Caki2 (cell line): ENCODE measurements at regions not wholly inside any gene's neighbourhood (a gene's known extent, or its start where the extent isn't known, plus 50 kb on each side); places are given as distances from the start of the nearest gene placed in this dataset.
A peak's percentile ranks its signal among the peaks of the same experiment; 100 is the strongest.
"Not testable (repeated sequence)": the region's sequence is repeated elsewhere in the genome, so short reads cannot be mapped to it uniquely, and the experiment has no call there.

Experiments used
- DNase-seq: peaks from one replicate; pipeline ENCODE4 v3.0.0-alpha.2; 2015; ENCODE audit warnings: low read depth
- in situ Hi-C: cut with HindIII; loops from 2 replicates; pipeline ENCODE4 v1.10.0; 2016; ENCODE audit warnings: low sequenced_read_pairs, low pct_unique_long_range_greater_than_20kb, mixed read lengths

GRCh38 chr11:71638801-71639519 is 56.3 kb upstream of the KRTAP5-11 start:
- peak; percentile 22 for DNase-seq
- in situ Hi-C loops: not testable (repeated sequence)

DNA sequence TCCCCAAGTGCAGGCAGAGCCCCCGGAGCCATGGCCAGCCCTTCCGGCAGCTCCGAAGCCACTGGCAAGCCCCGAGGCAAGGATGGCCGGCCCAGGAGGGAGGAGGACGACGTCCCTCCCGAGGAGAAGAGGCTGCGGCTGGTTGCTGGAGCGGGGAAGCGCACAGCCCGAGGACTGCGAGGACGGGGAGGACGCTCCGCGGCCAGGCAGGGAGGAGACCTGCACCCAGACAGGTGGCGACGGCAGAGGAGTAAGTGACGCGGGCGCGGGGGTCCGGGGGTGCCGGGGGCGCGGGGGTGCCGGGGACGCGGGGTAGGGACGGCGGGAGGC is 56.8 kb upstream of the KRTAP5-11 start:
- in situ Hi-C loops: not testable (repeated sequence)

GRCh38 chr11:71639916-71640315 is 57.2 kb upstream of the KRTAP5-11 start:
- in situ Hi-C loops, DNase-seq: not testable (repeated sequence)

More for the DNA sequence above, 56.8 kb upstream of the KRTAP5-11 start:
- peak; percentile 13 for DNase-seq

DNA sequence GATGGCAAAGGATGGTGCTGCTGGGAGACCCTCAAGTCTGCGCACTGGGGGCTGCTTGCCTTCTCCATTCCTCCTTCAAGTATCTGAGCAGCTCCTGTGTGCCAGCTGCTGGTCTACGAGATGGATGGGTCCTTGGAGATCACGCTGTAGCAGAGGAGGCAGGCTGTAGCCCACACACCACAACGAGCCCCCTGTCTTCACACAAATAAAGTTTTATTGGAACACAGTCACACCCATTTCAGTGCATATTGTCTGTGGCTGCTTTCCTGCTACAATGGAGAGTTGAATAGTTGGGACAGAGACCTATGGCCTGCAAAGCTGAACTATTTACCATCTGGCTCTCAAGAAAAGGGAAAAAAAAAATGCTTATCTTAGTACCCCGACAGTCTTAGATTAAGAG is 64.4 kb upstream of the KRTAP5-11 start:
- in situ Hi-C loops: not testable (repeated sequence)

DNA sequence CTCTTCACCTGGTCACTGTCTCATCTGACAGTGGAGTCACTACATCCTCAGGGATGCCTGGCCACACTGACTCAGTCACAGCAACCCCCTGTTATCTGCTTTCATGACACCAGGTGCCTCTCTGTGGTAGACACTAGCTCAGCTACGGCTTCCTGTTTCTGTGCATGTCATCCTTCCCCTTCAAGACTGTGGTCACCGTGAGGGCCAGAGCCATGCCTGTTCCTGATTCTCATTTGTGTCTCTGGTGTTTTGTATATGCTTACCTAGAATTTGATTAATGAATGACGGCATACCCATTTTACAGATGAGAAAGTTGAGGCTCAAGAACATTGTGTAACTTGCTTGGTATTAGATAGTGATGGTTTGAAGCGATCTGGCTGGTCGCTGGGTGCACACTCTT is 70.3 kb upstream of the KRTAP5-11 start:
- in situ Hi-C loops, DNase-seq: not testable (repeated sequence)

More for the DNA sequence above, 64.4 kb upstream of the KRTAP5-11 start:
- not testable (repeated sequence) for DNase-seq

DNA sequence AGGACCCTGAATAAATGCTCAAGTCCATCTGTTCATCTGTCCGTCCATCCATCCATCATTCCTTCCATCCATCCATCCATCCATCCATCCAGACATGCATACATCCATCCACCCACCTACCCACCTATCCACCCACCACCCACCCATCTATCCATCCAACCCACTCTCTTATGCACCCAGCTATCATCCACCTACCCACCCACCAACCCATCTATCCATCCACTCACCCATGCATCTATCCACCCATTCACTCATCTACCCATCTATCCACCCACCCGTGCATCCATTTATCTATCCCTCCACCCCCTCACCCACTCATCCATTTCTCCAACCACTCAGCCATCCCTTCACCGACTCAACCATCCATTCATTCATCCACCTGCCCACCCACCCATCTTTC is 71.7 kb upstream of the KRTAP5-11 start:
- in situ Hi-C loops, DNase-seq: not testable (repeated sequence)

GRCh38 chr11:71655041-71655440 is 72.4 kb upstream of the KRTAP5-11 start:
- in situ Hi-C loops, DNase-seq: not testable (repeated sequence)

- in situ Hi-C loops: not testable (repeated sequence)
Measured at GRCh38 chr11:71656513-71656912, 73.8 kb upstream of the KRTAP5-11 start.

DNA sequence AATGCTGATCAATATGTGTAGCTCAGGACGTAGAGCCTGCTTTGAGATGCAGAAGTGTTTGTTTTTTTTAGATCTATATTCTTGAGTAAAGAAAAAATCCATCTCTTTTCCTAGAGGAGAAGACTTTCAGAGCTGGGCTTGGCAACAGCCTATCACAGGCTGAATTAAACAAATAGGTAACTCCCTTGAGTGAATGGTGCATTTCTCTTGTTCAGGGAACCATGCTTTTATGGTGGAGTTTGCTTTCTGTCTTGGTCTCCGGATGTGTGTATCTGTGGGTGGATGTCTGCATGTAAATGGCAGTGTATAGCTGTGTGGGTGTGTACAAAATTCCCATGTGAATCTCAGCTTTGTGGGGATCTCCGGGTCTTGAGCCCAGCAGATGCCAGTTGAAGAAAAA is 82.3 kb upstream of the KRTAP5-11 start:
- in situ Hi-C loops, DNase-seq: not testable (repeated sequence)

More at GRCh38 chr11:71656513-71656912, 73.8 kb upstream of the KRTAP5-11 start:
- peak; percentile 16 for DNase-seq

DNA sequence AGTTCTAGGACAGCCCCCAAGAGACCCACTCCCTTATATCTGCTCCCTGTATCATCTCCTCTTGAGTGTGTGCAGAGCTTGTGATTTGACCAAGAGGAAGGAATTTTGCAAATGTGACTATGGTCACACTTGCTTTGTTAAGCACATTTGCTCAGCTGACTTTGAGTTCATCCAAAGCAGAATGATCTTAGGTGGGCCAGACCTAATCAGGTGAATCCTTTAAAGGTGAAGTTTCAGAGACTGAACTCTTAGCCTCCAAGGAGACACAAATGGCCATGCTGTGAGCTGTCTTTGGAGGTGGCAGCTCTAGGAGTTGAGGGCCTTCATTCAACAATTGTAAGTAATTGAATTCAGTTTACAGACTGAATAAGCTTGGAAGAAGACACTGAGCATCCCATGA is 115.4 kb upstream of the KRTAP5-11 start:
- in situ Hi-C loops, DNase-seq: not testable (repeated sequence)

DNA sequence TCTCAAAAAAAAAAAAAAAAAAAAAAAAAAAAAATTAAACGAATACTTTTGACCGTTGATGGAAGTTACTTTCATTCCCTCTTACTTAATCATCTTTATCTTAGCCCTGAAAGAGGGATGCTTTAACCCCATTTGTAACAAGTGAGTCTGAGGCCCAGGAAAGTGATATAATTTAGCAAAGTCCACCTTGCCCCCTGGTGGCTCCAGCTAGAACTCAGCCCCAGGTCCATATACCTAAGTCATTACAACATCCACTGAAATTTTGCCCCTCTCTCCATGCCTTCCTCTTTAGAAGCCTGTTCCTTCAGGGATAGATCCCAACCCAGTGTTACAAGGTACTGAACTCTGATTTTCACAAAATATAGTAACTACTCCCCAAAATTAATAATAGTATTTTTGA is 116.3 kb upstream of the KRTAP5-11 start:
- in situ Hi-C loops, DNase-seq: not testable (repeated sequence)

DNA sequence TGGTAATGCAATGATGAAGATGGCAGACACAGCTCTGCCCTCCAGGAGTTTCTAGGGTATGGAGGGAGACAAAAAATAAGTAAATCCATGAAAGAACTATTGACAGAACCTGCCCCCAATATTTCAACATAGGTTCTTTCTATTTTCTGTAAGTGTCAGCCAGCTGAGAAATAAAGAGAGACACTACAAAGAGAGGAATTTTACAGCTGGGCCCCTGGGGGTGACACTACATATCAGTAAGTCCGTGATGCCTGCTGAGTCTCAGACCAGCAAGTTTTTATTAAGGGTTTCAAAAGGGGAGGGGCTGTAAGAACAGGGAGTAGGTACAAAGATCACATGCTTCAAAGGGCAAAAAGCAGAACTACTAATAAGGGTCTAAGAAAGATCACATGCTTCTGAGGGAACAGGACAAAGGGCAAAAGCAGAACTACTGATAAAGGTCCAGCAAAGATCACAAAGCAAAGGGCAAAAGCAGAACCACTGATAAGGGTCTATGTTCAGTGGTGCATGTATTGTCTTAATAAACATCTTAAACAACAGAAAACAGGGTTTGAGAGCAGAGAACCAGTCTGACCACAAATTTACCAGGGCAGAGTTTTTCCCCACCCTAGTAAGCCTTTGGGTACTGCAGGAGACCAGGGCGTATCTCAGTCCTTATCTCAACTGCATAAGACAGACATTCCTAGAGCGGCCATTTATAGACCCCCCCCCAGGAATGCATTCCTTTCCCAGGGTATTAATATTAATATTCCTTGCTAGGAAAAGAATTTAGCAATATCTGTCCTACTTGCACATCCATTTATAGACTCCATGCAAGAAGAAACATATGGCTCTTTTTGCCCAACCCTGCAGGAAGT is 119.0 kb upstream of the KRTAP5-11 start:
- in situ Hi-C loops, DNase-seq: not testable (repeated sequence)

- DNase-seq, in situ Hi-C loops: not testable (repeated sequence)
Measured at GRCh38 chr11:71705086-71705737, 122.5 kb upstream of the KRTAP5-11 start.

GRCh38 chr11:71705738-71706432 is 123.2 kb upstream of the KRTAP5-11 start:
- in situ Hi-C loops, DNase-seq: not testable (repeated sequence)

GRCh38 chr11:71707083-71707482 is 124.4 kb upstream of the KRTAP5-11 start:
- in situ Hi-C loops, DNase-seq: not testable (repeated sequence)

GRCh38 chr11:71709541-71709940 is 123.5 kb upstream of the DEFB108B start:
- DNase-seq, in situ Hi-C loops: not testable (repeated sequence)

- peak; percentile 0 for DNase-seq
Measured at GRCh38 chr11:71710171-71710671, 122.8 kb upstream of the DEFB108B start.

More at GRCh38 chr11:71710171-71710671, 122.8 kb upstream of the DEFB108B start:
- in situ Hi-C loops: not testable (repeated sequence)
